HG02623 (cell line): ENCODE measurements at regions not wholly inside any gene's neighbourhood (a gene's known extent, or its start where the extent isn't known, plus 50 kb on each side); places are given as distances from the start of the nearest gene placed in this dataset.
A peak's percentile ranks its signal among the peaks of the same experiment; 100 is the strongest.
"Not testable (repeated sequence)": the region's sequence is repeated elsewhere in the genome, so short reads cannot be mapped to it uniquely, and the experiment has no call there.

Experiments
- ATAC-seq: cut with Tn5 transposase; IDR thresholded peaks from one replicate; pipeline ENCODE4 v1.9.1; 2021; ENCODE audit warnings: moderate library complexity; ENCODE audit not compliant: unreplicated experiment

DNA sequence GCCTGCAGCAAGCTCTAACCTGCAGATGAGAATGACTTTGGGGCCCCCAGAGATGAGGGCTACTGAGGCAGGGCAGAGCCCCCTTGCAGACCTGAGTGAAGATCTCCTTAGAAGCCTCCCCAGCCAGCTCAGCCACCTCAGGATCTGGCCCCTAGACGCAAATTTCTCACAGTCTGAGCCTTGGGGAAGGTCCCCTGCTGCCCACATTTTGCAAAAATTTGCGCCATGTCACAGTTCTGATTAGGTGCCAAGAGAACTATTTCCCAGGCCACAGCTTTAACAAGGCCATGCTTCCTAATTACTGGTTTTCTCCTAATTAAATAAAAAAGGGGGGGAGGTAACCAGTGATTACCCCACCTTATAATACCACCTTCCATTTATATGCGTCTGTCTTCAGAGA lies 81.0 kb upstream of the HES1 start:
- ATAC-seq, result no peak

DNA sequence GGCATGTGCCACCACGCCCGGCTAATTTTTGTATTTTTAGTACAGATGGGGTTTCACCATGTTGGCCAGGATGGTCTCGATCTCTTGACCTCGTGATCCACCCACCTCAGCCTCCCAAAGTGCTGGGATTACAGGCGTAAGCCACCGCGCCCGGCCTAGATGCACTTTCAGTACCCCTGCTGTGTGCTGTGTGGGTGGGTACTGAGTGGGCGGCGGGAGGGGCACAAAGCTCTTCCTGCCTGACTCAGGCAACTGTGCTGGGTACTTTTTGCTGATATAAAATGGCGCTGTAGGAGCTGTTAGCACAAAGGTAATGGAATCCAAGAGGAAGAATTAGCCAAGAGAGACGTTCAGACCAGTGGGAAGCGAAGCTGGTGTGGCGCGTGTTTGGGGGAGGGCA lies 79.6 kb upstream of the HES1 start:
- not testable (repeated sequence) for ATAC-seq

DNA sequence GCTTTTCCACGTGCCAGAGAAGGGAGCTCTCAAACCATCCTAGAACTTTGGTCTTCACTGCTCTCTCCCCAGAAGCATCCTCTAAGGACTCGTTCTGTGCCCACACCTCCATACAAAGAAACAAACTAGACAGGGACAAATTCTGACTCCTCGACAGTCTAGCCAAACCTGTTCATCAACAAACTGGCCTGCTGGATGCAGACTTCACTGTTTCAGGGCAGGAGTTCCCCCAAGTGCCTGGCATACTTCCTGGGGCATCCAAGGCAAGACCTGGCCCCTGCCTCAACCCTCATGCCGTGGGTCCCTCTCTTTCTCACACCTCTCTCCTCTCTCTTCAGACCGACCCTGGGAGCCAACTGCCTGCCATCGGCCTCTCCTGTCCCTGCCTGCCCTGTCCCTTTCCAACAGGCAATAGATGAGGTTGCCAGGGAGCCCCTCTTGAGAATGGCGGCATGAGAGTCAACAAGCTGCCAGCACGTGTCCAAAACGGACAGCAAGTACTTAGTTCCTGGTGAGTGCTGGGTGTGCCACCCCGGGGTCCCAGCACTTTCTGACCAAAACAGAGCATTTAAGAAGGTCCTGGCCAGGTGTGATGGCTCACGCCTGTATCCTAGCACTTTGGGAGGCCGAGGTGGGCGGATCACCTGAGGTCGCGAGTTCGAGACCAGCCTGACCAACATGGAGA lies 79.1 kb upstream of the HES1 start:
- no peak for ATAC-seq

DNA sequence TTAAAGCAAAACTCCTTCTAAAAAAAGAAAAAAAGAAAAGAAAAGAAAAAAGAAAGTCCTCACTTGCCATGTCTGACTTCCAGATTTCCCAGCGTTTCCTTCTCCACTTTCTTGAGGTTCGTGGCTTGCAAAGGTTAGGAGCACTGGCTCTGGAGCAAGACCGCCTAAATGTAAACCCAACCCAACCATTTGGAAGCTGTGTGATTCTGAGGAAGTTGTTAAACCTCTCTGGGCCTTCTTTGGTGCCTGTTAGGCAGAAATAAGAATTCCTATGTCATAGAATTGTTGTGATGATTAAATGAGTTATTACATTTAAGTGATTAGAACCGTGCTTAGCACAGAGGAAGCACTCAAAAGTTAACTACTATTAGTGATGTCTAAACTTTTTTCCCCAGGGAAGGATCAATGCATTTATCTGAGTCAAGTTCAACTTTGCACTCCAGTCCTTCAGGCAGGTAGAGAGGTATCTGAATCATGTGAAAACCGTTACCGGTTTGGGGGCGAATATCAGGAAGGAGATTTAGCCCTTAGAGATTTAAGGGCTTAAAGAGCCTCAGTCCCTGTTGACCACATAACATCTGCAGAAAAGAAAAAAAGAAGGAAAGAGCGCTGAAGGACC lies 78.3 kb upstream of the HES1 start:
- no peak for ATAC-seq

DNA sequence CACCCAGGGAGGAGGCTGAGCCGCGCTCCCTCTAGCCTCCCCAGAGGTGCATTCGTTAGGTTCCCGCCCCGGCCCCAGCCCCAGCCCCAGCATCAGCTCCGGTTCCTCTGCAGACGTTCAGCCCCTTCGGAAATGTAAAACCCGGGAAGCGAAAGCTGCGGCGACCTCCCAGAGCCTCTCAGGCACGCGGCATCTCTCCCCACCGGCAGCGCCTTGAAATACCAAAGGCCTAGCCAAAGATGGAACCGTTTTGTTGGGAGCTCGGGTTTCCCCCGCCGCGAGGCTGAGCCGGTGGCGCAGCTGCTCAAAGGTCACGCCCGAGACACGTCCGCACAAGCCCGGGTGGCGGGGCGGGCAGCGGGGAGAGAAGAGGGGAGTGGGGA lies 77.8 kb upstream of the HES1 start:
- ATAC-seq, result no peak

DNA sequence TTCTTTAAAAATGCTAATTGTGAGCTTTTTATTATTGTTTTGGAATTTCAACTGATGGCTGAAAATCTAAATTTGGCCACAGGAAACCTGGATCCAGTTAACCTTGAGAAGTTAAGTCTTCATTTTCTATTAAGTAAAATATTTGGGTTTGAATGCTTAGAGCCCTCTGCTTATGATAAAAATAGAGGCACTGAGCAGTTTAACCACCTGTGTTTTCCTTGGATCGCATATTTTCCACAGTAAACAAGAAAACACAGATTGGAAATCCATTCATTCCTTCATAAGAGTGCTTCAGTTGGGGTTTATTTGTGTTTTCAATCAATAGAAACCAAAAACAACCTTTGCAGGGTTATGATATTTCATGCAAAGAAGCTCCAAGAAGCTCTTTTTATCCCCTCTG lies 77.2 kb upstream of the HES1 start:
- ATAC-seq, result no peak

DNA sequence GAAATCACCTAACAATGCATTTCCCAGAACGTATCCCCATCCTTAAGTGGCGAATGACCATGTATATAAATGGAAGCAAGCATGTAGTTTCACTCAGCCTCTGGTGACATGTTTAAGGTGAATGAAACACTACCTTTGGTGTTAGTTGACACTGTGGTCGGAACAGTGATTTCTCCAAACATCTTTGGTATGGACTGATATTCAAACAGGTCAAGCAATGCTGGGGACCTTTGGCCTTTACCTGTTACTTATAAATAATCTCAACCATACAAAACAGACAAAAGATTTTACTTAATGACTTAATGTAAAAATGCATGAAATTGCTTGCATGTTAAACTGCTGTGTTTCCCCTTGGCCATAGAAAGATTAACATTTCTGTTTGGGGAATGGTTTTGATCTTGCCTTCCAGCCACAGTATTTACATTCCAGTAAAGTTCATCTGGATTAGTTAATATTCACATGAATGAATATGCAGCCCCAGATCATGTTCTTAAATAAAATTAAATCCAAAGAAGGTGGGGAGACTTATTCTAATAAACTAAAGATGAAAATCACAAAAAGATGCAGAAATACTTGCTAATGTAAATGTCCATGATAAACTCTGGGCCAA lies 74.4 kb upstream of the HES1 start:
- no peak for ATAC-seq

DNA sequence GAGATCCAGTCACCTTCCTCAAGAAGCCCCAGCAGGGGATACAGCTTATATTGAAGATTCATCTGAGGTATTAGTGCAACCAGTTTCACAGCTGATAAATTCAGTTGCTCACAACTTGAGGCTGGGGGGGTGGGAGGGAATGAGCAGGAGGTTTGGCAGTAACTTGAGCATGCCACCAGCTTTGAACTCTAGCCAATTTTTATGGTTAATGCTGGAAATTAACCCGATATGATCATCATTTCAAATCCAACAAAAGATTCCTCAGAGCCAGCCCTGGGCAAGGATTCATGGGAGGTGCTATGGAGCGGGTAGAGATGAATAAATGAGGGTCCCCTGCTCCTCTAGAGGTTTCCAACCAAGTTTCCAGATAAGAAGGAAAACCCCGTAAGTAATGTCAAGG lies 73.1 kb upstream of the HES1 start:
- ATAC-seq, result no peak

DNA sequence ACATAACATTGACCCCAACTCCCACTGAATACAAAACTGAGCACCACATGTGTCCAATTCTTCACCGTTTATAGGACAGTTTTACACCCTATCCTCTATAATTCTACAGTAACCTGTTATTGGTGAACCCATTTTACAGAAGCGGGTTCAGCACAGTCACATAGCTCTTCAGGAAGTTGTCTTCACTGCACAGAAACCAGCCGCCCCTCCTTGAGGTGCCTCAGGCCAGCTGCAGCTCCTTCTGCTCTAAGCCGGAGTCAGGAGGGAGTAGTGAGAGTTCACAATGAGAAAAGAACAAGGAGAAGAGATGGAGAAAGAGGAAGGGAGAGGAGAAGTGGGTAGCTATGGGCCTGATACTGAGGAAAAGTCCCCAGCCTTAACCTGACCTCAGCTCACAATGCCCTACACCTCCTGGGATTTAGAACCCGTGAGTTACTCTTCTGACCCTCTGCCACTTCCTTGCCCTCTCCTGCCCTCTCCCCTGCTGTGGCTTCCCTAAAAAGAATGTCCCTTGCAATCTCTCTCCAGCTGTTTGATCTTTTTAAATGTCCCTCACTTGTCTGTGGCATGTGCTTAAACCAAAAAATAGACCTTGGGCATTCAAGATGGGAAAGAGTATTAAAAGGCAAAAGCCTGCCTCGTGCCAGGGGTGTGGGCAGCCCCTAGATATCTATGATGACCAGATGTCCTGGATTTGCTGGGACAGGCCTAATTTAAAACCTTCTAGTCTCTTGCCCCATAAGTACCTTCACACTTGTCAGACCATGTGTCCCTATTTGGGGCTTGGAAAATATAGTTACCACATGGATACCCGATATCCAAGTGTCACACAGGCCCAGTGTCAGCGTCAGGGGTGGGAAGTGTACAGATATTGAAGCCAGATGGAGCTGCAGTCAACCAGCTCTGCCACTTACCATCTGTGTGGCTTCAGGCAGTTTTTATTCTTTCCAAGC lies 71.3 kb upstream of the HES1 start:
- no peak for ATAC-seq

DNA sequence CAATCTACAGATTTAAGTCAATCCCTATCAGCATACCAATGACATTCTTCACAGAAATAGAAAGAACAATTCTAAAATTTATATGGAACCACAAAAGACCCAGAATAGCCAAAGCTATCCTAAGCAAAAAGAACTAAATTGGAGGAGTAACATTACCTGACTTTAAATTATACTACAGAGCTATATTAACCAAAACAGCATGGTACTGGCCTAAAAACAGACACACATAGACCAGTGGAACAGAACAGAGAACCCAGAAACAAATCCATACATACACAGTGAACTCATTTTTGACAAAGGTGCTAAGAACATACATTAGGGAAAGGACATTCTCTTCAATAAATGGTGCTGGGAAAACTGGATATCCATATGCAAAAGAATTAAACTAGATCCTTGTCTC lies 68.6 kb upstream of the HES1 start:
- ATAC-seq, result not testable (repeated sequence)

DNA sequence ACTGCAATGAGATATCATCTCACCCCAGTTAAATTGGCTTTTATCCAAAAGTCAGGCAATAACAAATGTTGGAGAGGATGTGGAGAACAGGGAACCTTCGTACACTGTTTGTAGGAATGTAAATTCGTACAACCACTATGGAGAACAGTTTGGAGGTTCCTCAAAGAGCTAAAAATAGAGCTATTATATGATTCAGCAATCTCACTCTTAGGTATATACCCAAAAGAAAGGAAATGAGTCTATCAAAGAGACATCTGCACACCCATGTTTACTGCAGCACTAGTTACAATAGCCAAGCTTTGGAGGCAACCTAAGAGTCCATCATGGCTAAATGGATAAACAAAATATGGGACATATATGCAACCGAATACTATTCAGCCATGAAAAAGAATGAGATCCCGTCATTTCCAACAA lies 68.0 kb upstream of the HES1 start:
- ATAC-seq, result no peak

DNA sequence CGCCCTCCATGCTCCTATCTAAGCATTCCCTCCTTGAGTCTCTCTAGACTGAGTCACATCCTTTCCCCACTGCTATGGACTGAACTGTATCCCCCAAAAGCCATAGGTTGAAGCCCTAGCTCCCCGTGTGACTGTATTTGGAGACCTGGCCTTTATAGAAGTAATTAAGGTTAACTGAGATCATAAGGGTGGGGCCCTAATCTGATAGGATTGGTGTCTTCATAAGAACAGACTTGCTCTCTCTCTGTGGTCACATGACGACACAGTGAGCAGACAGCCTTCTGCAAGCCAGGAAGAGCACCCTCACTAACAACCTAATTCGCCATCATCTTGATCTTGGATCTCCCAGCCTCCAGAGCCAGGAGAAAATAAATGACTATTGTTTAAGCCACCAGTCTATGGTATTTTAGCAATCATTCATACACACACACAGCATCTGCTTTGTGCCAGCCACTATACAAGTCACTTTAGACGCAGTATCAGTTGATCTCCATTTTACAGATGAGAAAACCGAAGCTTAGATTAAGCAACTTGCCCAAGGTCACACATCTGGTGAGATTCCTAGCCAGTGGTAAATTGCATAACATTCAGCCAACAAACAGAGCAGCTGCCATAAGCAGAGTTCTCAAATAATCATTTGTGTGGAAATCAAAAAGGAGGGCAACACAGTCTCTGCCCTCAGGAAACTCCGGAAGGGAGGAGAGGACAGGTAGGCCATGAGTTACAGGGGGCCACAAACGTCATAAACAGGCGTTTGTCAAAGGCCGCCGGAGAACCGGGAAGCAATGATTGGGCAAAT lies 66.3 kb upstream of the HES1 start:
- ATAC-seq, result no peak

DNA sequence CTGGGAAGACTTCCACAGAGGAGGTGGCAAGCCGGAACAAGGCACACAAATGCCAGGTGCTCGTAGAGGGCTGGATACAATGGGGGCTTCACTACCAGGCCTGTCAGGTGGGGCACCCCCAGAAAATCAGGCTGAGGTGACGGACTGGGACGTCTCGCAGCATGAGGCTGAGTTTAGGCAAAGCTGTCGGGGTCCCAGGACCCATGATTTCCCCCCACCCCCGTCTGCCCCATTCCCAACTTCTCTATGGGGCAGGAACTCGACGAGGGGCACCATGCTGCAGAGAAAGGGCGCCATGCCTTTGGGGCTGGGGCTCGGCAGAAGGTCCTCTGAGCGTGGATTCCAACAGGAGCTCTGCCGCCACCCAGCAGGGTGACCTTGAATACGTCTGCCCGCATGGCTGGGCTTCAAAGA lies 65.7 kb upstream of the HES1 start:
- ATAC-seq, result no peak

DNA sequence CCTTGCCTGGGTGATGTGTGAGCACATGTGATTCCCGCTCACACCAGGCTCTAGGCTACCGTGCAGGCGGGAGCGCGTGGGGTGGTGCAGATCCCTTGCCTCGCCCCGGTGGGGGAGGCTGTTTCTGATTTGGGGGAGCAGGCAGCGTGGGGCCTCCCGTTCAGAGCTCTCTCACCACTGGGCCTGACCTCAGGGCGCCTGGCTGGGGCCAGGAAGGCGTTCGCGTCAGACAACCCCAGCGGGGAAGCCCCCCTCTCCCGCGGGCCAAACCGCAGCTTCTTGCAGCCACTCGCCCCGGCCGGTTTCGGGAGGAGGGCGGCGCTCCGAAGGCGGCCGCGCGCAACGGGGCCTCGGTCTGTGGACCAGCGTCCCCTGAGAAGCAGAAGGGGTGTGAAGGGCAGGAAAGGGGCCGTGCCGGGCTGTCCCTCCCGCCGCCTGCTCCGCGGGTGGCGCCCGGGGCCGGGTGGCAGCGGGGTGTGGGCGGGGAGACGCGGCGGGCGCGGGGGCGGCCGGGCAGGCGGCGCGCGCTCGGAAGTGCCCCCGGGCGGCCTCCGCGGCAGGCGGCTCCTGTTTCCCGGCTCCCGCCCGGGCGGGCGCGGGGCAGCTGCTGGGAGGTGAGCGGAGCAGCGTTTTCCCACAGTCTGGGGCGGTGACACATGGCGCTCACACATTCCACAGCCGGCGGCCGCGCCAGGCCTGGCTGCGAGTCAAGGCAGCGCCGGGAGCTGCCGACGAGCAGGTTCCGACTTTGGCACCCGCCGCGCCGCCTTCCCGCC lies 65.1 kb upstream of the HES1 start:
- ATAC-seq, result peak; percentile 92

DNA sequence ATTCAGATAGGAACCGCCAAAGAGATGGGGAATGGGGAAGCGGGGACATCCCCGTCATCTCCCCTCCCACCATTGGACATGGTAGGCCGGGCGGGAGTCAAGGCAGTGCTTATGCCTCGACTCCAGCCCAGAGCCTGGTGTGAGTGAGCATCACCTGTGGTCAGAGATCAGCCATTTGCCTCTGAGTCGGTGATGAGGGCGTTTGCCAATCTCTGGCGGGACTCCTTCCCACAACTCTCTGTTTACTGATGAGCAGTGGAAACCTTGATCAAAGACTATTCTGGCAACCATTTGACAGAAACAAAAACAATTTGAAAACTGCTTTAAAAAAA lies 63.9 kb upstream of the HES1 start:
- no peak for ATAC-seq

DNA sequence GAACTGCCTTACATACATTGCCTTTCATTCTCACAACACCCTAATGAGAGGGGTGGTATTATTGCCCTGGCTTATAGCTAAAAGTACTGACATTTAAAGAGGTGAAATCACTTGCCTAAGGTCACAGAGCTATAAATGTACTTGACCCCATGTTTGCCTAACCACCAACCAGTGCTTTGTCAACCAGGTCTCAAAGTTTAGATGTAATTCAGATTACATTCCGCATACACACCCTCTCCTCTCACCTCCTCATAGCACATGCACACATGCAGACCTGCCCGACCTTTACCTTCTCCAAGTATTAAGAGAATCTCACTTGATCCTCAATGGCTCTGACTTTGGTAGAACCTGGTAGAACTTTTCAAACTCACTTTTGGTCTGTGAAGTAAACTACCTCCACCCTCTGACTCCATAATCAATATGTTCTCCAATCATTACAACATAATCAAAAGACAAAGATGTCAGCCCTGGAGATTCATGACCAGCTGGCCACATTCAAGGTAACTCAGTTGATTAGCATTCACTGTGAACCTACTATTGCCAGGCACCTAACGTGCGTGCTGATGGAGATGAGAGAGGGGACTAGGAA lies 63.2 kb upstream of the HES1 start:
- ATAC-seq, result no peak

DNA sequence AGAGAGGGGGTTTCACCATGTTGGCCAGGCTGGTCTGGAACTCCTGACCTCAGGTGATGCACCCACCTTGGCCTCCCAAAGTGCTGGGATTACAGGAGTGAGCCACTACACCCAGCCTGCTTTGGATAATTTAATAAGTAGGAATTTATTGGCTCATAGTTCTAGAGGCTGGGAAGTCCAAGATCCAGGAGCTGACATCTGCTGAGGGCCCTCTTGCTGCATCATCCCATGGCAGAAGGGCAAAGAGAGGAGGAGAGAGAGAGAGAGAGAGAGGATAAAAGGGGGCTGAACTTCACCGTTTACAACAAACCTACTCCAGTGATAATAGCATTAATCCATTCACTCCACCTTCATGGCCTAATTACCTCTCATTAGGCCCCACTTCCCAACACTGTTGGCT lies 62.0 kb upstream of the HES1 start:
- no peak for ATAC-seq

DNA sequence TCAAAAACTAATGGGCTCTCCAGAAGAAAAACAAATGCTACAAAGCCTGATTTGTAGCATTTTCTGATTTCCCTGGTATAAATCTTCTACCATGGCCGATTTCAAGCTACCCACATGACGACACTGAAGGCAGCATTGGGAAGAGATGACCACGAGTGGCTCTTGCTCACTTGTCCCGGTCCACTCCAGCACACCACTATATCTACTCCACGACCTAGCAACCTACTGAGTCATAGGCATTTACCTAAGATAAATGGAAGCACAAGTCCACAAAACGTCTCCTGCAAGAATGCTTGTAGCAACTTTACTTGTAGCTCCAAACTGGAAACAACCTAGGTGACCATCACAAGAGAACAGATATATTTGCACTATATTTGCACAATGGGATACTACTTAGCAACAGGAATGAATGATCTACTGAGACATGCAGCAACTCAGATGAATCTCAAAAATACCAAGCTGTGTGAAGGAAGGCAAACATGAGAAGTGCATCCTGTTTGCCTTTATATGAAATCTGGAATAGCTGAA lies 60.8 kb upstream of the HES1 start:
- ATAC-seq, result no peak

DNA sequence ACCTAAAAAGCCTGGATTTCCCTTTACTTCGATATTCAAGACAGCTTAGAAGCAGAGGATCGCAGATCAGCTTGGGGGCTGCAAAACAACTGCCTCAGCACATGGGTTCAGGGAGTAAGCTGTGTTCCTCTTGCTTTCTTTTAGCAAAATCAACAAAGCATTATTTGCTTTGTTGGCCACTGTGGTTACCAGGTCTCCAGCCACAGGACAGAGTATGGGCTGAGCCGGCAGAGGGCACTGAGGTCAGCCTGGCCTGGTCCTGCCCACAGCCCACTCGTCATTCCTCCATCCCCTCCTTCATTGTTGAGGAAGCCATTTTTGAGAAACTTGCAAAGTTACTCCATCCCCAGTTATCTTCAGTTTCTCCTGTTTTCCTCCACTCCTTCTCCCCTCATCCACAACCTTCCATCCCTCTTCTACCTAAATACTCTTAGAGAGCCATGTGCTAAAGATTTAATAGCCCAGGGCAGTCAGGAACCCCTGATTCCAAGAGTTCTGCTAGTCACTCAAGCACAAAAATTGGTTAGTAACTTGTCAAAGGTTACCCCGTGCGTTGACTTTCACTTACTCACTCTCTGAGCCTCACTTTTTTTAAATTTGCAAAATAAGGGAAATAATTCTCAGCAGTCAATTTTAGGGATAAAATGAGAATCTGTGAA lies 60.0 kb upstream of the HES1 start:
- ATAC-seq, result no peak
